Thoracic aorta (tissue), 2 donors: ENCODE measurements at regions not wholly inside any gene's neighbourhood (a gene's known extent, or its start where the extent isn't known, plus 50 kb on each side); places are given as distances from the start of the nearest gene placed in this dataset.

Experiments used
- ATAC-seq: fragments of 150-250 bp; one replicate; pipeline ENCODE4 v1.8.0; 2017; ENCODE audit warnings: low read depth; ENCODE audit not compliant: insufficient number of reproducible peaks, low FRiP score
- DNase-seq: peaks from one replicate; pipeline ENCODE4 v3.0.0-alpha.2; 2020; ENCODE audit warnings: low spot score
- H3K27ac ChIP-seq, 2 donors: fragments of 200-600 bp; sonication (generic); 1 replicate in 1 of 2; 2 replicates in 1 of 2; pipeline ENCODE4 v1.5.1; 2016; ENCODE audit warnings: mild to moderate bottlenecking in 2 of 2, moderate library complexity in 2 of 2
- H3K27me3 ChIP-seq: fragments of 200-600 bp; sonication (generic); replicated peaks from 2 replicates; pipeline ENCODE4 v1.6.0; 2016; ENCODE audit warnings: mild to moderate bottlenecking; ENCODE audit not compliant: insufficient read depth
- H3K36me3 ChIP-seq: fragments of 200-600 bp; sonication (generic); one replicate; pipeline ENCODE4 v1.5.1; 2016
- H3K4me1 ChIP-seq, 2 donors: fragments of 200-600 bp; sonication (generic); 1 replicate in 1 of 2; 2 replicates in 1 of 2; pipeline versions ENCODE4 v1.5.1 to v1.6.0; 2016; ENCODE audit warnings: low read depth in 2 of 2, mild to moderate bottlenecking in 1 of 2; ENCODE audit not compliant: control insufficient read depth in 1 of 2
- H3K4me3 ChIP-seq: fragments of 200-600 bp; sonication (generic); 2 replicates; pipeline ENCODE4 v1.5.1; 2016; ENCODE audit warnings: mild to moderate bottlenecking
- H3K9me3 ChIP-seq: fragments of 200-600 bp; sonication (generic); 2 replicates; pipeline ENCODE4 v1.5.1; 2016
- TF ChIP-seq, protein P1 (sequence below): fragments of 200-600 bp; sonication (generic); IDR thresholded peaks from one replicate; pipeline ENCODE4 v1.5.1; 2019; ENCODE audit warnings: antibody characterized with exemption

GRCh38 chr2:106628377-106628776 lies 141.2 kb downstream of the CD8B2 start:
- no peaks in the 10 kb centered on the region for H3K4me1 ChIP-seq
- ATAC-seq = no peak
- TF ChIP-seq, protein P1, sequence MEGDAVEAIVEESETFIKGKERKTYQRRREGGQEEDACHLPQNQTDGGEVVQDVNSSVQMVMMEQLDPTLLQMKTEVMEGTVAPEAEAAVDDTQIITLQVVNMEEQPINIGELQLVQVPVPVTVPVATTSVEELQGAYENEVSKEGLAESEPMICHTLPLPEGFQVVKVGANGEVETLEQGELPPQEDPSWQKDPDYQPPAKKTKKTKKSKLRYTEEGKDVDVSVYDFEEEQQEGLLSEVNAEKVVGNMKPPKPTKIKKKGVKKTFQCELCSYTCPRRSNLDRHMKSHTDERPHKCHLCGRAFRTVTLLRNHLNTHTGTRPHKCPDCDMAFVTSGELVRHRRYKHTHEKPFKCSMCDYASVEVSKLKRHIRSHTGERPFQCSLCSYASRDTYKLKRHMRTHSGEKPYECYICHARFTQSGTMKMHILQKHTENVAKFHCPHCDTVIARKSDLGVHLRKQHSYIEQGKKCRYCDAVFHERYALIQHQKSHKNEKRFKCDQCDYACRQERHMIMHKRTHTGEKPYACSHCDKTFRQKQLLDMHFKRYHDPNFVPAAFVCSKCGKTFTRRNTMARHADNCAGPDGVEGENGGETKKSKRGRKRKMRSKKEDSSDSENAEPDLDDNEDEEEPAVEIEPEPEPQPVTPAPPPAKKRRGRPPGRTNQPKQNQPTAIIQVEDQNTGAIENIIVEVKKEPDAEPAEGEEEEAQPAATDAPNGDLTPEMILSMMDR = no peak

GRCh38 chr2:106629981-106630380 lies 142.8 kb downstream of the CD8B2 start:
- no peak overlapping the region for H3K27ac ChIP-seq
- DNase-seq = no peak
- TF ChIP-seq, protein P1 = no peak
- H3K4me3 ChIP-seq = no peak overlapping the region
- H3K27me3 ChIP-seq = no peaks in the 10 kb centered on the region
- ATAC-seq = no peak
- H3K36me3 ChIP-seq = no peaks in the 10 kb centered on the region
- no peaks in the 10 kb centered on the region for H3K4me1 ChIP-seq
- H3K9me3 ChIP-seq = no peaks in the 10 kb centered on the region

More at GRCh38 chr2:106628377-106628776, 141.2 kb downstream of the CD8B2 start:
- no peak overlapping the region for H3K27ac ChIP-seq
- no peaks in the 10 kb centered on the region for H3K36me3 ChIP-seq
- DNase-seq = no peak
- no peaks in the 10 kb centered on the region for H3K9me3 ChIP-seq
- no peak overlapping the region for H3K4me3 ChIP-seq
- no peaks in the 10 kb centered on the region for H3K27me3 ChIP-seq

GRCh38 chr2:106631281-106631680 lies 144.1 kb downstream of the CD8B2 start:
- Histone ChIP-seq H3K36me3 (no peaks in the 10 kb centered on the region), H3K4me1 (no peaks in the 10 kb centered on the region), H3K9me3 (no peaks in the 10 kb centered on the region), H3K4me3 (no peak overlapping the region), H3K27me3 (no peaks in the 10 kb centered on the region), H3K27ac (no peak overlapping the region)
- DNase-seq (no peak), ATAC-seq (no peak)
- TF ChIP-seq, protein P1 = no peak

DNA sequence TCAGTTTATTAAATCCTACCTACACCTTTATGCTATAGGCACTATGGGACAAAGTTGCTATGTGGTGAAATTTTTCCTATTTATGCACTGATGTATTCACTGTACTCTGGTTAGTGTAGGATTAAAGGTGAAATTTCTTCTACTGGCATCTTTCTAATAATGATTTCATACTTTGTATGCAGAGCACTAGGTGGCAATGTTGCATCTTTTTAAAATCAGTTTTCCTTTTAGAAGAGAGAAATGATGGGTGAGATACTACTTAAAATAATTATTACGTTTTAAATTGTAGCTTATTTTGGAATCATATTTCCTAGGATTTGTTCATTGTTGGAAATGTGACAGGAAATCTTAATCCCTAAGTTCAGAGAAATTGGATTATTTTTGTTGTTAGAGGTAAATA lies 150.9 kb downstream of the CD8B2 start:
- no peak overlapping the region for H3K27ac ChIP-seq
- no peaks in the 10 kb centered on the region for H3K27me3 ChIP-seq
- no peak for DNase-seq
- no peaks in the 10 kb centered on the region for H3K36me3 ChIP-seq
- H3K9me3 ChIP-seq = no peaks in the 10 kb centered on the region
- TF ChIP-seq, protein P1 = peak; percentile 43
- H3K4me3 ChIP-seq = peak overlapping the region; percentile 27
- H3K4me1 ChIP-seq = peaks cover 0 to 3% of the 10 kb centered on the region in 2 donors
- ATAC-seq = no peak

DNA sequence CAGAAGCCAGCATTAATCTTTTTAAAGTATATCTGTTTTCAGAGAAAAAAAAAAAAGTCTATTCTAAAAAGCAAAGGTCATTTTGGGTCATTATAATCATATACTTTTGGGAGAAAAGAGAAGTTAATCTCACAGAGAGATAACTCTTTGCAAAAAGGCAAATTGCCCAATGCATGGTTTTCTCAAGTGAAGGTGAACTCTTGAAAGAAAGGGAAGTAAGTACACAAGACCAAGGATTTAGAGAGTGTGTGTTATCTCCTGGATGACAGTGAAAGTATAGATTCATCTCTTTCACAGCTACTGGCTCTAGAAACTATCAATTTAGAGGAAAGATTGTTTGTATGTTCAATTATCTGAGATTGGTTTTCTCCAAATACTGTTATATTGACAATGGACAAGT lies 151.4 kb downstream of the CD8B2 start:
- DNase-seq (no peak), ATAC-seq (no peak)
- Histone ChIP-seq H3K27ac (no peak overlapping the region), H3K4me1 (peaks cover 0 to 3% of the 10 kb centered on the region in 2 donors), H3K27me3 (no peaks in the 10 kb centered on the region), H3K4me3 (no peak overlapping the region), H3K36me3 (no peaks in the 10 kb centered on the region), H3K9me3 (no peaks in the 10 kb centered on the region)
- TF ChIP-seq, protein P1 = no peak
